NCI-H1417 (cell line): ENCODE measurements at regions not wholly inside any gene's neighbourhood (a gene's known extent, or its start where the extent isn't known, plus 50 kb on each side); places are given as distances from the start of the nearest gene placed in this dataset.
A peak's percentile ranks its signal among the peaks of the same experiment; 100 is the strongest.

Source experiments
- DNase-seq, 3 experiments: peaks; one replicate each; lab custom pipeline; 2025; lab: John Stamatoyannopoulos, UW

GRCh38 chr9:69955536-69956355 lies 87.9 kb upstream of the MAMDC2 start:
- DNase-seq, result no peak

GRCh38 chr9:69961843-69962242 lies 81.8 kb upstream of the MAMDC2 start:
- no peak for DNase-seq

GRCh38 chr9:69963803-69964202 lies 79.8 kb upstream of the MAMDC2 start:
- no peak for DNase-seq

GRCh38 chr9:69964446-69964845 lies 79.2 kb upstream of the MAMDC2 start:
- no peak for DNase-seq

GRCh38 chr9:69965416-69966145 lies 78.1 kb upstream of the MAMDC2 start:
- no peak for DNase-seq

- DNase-seq, result no peak
These were observed 76.3 kb upstream of the MAMDC2 start for GRCh38 chr9:69967344-69967743.

- no peak for DNase-seq
These were observed 73.6 kb upstream of the MAMDC2 start for GRCh38 chr9:69970001-69970533.

GRCh38 chr9:69971643-69972449 lies 71.8 kb upstream of the MAMDC2 start:
- peak; percentile 53 to 88 (median 78) for DNase-seq

- DNase-seq, result no peak
These were observed 68.0 kb upstream of the MAMDC2 start for GRCh38 chr9:69975681-69976080.

- DNase-seq, result peak in 1 of 3 experiments; percentile 28
These were observed 67.5 kb upstream of the MAMDC2 start for GRCh38 chr9:69976152-69976551.

GRCh38 chr9:69980041-69980440 lies 63.6 kb upstream of the MAMDC2 start:
- no peak for DNase-seq

GRCh38 chr9:69980591-69980990 lies 63.1 kb upstream of the MAMDC2 start:
- DNase-seq, result no peak

GRCh38 chr9:69981686-69982445 lies 61.8 kb upstream of the MAMDC2 start:
- peak in 2 of 3 experiments; percentile 65 to 66 for DNase-seq

GRCh38 chr9:69984831-69985230 lies 58.8 kb upstream of the MAMDC2 start:
- DNase-seq, result no peak

- no peak for DNase-seq
These were observed 57.7 kb upstream of the MAMDC2 start for GRCh38 chr9:69985971-69986370.

GRCh38 chr9:69986970-69987369 lies 56.7 kb upstream of the MAMDC2 start:
- no peak for DNase-seq

- no peak for DNase-seq
These were observed 56.2 kb upstream of the MAMDC2 start for GRCh38 chr9:69987457-69987856.

GRCh38 chr9:69993110-69993509 lies 50.5 kb upstream of the MAMDC2 start:
- DNase-seq, result no peak
